ENCODE measurements at regions not wholly inside any gene's neighbourhood (a gene's known extent, or its start where the extent isn't known, plus 50 kb on each side); places are given as distances from the start of the nearest gene placed in this dataset.
"Not testable (repeated sequence)": the region's sequence is repeated elsewhere in the genome, so short reads cannot be mapped to it uniquely, and the experiment has no call there.

- not testable (repeated sequence) for H3K79me2 ChIP-seq (ENCODE audit: control insufficient read depth, insufficient read depth, low read length, poor library complexity); H3K4ac ChIP-seq (ENCODE audit: low read depth, low read length); H4K12ac ChIP-seq (ENCODE audit: low read depth, low read length); H3K4me3 ChIP-seq (ENCODE audit: low read depth, low read length); H3K79me1 ChIP-seq (ENCODE audit: low read length); H2AFZ ChIP-seq (ENCODE audit: insufficient read depth, low read length, poor library complexity); H3K9me3 ChIP-seq (ENCODE audit: insufficient read depth, low read depth, low read length); H2BK120ac ChIP-seq (ENCODE audit: insufficient read depth, low read length, poor library complexity); H3K9ac ChIP-seq (ENCODE audit: low read length); H3K36me3 ChIP-seq (ENCODE audit: control insufficient read depth in 1 of 2, insufficient read depth in 2 of 2, low read length in 2 of 2); H3K27me3 ChIP-seq (ENCODE audit: insufficient read depth, low read length); H3K27ac ChIP-seq (ENCODE audit: low read depth, low read length); H4K8ac ChIP-seq (ENCODE audit: low read depth, low read length); H3K4me1 ChIP-seq (ENCODE audit: control insufficient read depth in 1 of 2, insufficient read depth in 2 of 2, low read length in 2 of 2); H2BK12ac ChIP-seq (ENCODE audit: low read length); H2AK5ac ChIP-seq (ENCODE audit: low read length); H3K23ac ChIP-seq (ENCODE audit: low read length); H3K18ac ChIP-seq (ENCODE audit: low read length); DNase-seq; H3K14ac ChIP-seq (ENCODE audit: low read length); H3K4me2 ChIP-seq (ENCODE audit: low read length); H4K91ac ChIP-seq (ENCODE audit: low read depth, low read length); H2BK5ac ChIP-seq (ENCODE audit: low read depth, low read length, poor library complexity)
- no CpG with 5 or more reads among the region's 2 CpGs for WGBS (ENCODE audit: extremely low coverage, insufficient coverage, insufficient read length)
These were observed 86.1 kb upstream of the XKR3 start for GRCh38 chr22:16911340-16911739.

GRCh38 chr22:16902051-16902450, 76.8 kb upstream of the XKR3 start:
- H3K23ac ChIP-seq (ENCODE audit: low read length); H3K4me3 ChIP-seq (ENCODE audit: low read depth, low read length); H2BK5ac ChIP-seq (ENCODE audit: low read depth, low read length, poor library complexity); H3K4me1 ChIP-seq (ENCODE audit: control insufficient read depth in 1 of 2, insufficient read depth in 2 of 2, low read length in 2 of 2); H4K8ac ChIP-seq (ENCODE audit: low read depth, low read length); H2BK120ac ChIP-seq (ENCODE audit: insufficient read depth, low read length, poor library complexity); H3K27me3 ChIP-seq (ENCODE audit: insufficient read depth, low read length); H2AFZ ChIP-seq (ENCODE audit: insufficient read depth, low read length, poor library complexity); H2AK5ac ChIP-seq (ENCODE audit: low read length); H3K18ac ChIP-seq (ENCODE audit: low read length); H3K9me3 ChIP-seq (ENCODE audit: insufficient read depth, low read depth, low read length); H3K4ac ChIP-seq (ENCODE audit: low read depth, low read length); H3K36me3 ChIP-seq (ENCODE audit: control insufficient read depth in 1 of 2, insufficient read depth in 2 of 2, low read length in 2 of 2); H3K27ac ChIP-seq (ENCODE audit: low read depth, low read length); H3K9ac ChIP-seq (ENCODE audit: low read length); H4K12ac ChIP-seq (ENCODE audit: low read depth, low read length); H3K14ac ChIP-seq (ENCODE audit: low read length); H3K4me2 ChIP-seq (ENCODE audit: low read length); H3K79me2 ChIP-seq (ENCODE audit: control insufficient read depth, insufficient read depth, low read length, poor library complexity); H4K91ac ChIP-seq (ENCODE audit: low read depth, low read length); H2BK12ac ChIP-seq (ENCODE audit: low read length); H3K79me1 ChIP-seq (ENCODE audit: low read length): not testable (repeated sequence)
- no CpG with 5 or more reads among the region's 2 CpGs for WGBS (ENCODE audit: extremely low coverage, insufficient coverage, insufficient read length)
- DNase-seq: peak in 1 of 2 donors; percentile 26

GRCh38 chr22:16901579-16901978, 76.4 kb upstream of the XKR3 start:
- not testable (repeated sequence) for H3K4me3 ChIP-seq (ENCODE audit: low read depth, low read length); H2BK5ac ChIP-seq (ENCODE audit: low read depth, low read length, poor library complexity); H3K9me3 ChIP-seq (ENCODE audit: insufficient read depth, low read depth, low read length); H2AK5ac ChIP-seq (ENCODE audit: low read length); H2BK120ac ChIP-seq (ENCODE audit: insufficient read depth, low read length, poor library complexity); H3K27me3 ChIP-seq (ENCODE audit: insufficient read depth, low read length); H3K79me1 ChIP-seq (ENCODE audit: low read length); H3K14ac ChIP-seq (ENCODE audit: low read length); H3K4ac ChIP-seq (ENCODE audit: low read depth, low read length); H3K9ac ChIP-seq (ENCODE audit: low read length); H3K23ac ChIP-seq (ENCODE audit: low read length); H2AFZ ChIP-seq (ENCODE audit: insufficient read depth, low read length, poor library complexity); H3K79me2 ChIP-seq (ENCODE audit: control insufficient read depth, insufficient read depth, low read length, poor library complexity); H3K4me1 ChIP-seq (ENCODE audit: control insufficient read depth in 1 of 2, insufficient read depth in 2 of 2, low read length in 2 of 2); H2BK12ac ChIP-seq (ENCODE audit: low read length); H4K8ac ChIP-seq (ENCODE audit: low read depth, low read length); H3K4me2 ChIP-seq (ENCODE audit: low read length); H3K18ac ChIP-seq (ENCODE audit: low read length); H3K27ac ChIP-seq (ENCODE audit: low read depth, low read length); H4K12ac ChIP-seq (ENCODE audit: low read depth, low read length); H3K36me3 ChIP-seq (ENCODE audit: control insufficient read depth in 1 of 2, insufficient read depth in 2 of 2, low read length in 2 of 2); H4K91ac ChIP-seq (ENCODE audit: low read depth, low read length)
- DNase-seq: peak in 1 of 2 donors; percentile 44
- WGBS (ENCODE audit: extremely low coverage, insufficient coverage, insufficient read length): no CpG with 5 or more reads among the region's 5 CpGs

DNA sequence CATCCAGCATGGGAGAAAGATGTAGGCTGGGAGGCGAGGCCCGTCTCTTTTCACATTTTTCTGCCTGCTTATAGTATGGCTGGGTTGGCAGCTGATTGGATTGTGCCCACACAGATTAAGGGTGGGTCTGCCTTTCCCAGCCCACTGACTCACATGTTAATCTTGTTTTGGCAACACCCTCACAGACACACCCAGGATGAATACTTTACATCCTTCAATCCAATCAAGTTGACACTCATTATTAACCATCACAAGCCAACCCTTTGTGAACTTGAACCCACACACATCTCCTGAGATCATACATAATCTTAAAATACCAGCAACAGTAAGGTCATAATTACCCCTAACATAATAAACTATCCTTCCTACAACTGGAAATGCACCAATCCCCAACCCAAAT, 74.1 kb upstream of the XKR3 start:
- H3K79me2 ChIP-seq (ENCODE audit: control insufficient read depth, insufficient read depth, low read length, poor library complexity); H3K79me1 ChIP-seq (ENCODE audit: low read length); H3K4ac ChIP-seq (ENCODE audit: low read depth, low read length); H3K4me3 ChIP-seq (ENCODE audit: low read depth, low read length); H2BK120ac ChIP-seq (ENCODE audit: insufficient read depth, low read length, poor library complexity); H2AK5ac ChIP-seq (ENCODE audit: low read length); H4K91ac ChIP-seq (ENCODE audit: low read depth, low read length); H2BK12ac ChIP-seq (ENCODE audit: low read length); H3K4me2 ChIP-seq (ENCODE audit: low read length); H4K8ac ChIP-seq (ENCODE audit: low read depth, low read length); H3K9me3 ChIP-seq (ENCODE audit: insufficient read depth, low read depth, low read length); H3K9ac ChIP-seq (ENCODE audit: low read length); H4K12ac ChIP-seq (ENCODE audit: low read depth, low read length); DNase-seq; H2AFZ ChIP-seq (ENCODE audit: insufficient read depth, low read length, poor library complexity); H3K27me3 ChIP-seq (ENCODE audit: insufficient read depth, low read length); H3K23ac ChIP-seq (ENCODE audit: low read length); H3K14ac ChIP-seq (ENCODE audit: low read length); H3K36me3 ChIP-seq (ENCODE audit: control insufficient read depth in 1 of 2, insufficient read depth in 2 of 2, low read length in 2 of 2); H3K27ac ChIP-seq (ENCODE audit: low read depth, low read length); H3K4me1 ChIP-seq (ENCODE audit: control insufficient read depth in 1 of 2, insufficient read depth in 2 of 2, low read length in 2 of 2); H3K18ac ChIP-seq (ENCODE audit: low read length); H2BK5ac ChIP-seq (ENCODE audit: low read depth, low read length, poor library complexity): not testable (repeated sequence)
- WGBS (ENCODE audit: extremely low coverage, insufficient coverage, insufficient read length): no CpG with 5 or more reads among the region's 2 CpGs

Data from trophoblast cell (in vitro differentiated cells and primary cell).